HG02840 (cell line): ENCODE measurements at regions not wholly inside any gene's neighbourhood (a gene's known extent, or its start where the extent isn't known, plus 50 kb on each side); places are given as distances from the start of the nearest gene placed in this dataset.

Experiments used
- ATAC-seq: cut with Tn5 transposase; IDR thresholded peaks from one replicate; pipeline ENCODE4 v1.9.1; 2021; ENCODE audit warnings: mild to moderate bottlenecking, moderate library complexity, moderate number of reproducible peaks; ENCODE audit not compliant: unreplicated experiment, low FRiP score

DNA sequence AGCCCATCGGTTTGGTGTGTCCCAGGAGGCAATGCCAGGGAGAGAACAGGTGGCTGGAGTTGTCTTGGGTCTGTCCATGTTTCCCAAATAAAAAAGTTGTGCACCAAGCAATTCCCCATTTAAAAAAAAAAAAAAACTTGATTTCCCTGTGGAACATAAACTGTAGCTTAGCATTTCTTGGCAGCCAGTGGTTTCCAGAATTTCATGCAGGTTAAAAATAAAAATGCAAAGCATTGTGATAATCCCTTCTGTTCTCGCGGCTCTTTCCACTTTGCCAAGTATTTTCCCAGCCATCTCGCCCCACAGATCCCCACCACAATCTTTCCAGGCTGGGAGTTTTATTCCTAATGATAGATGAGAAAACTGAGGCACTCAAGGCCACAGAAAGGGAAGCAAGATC is 51.4 kb upstream of the MSX1 start:
- no peak for ATAC-seq

DNA sequence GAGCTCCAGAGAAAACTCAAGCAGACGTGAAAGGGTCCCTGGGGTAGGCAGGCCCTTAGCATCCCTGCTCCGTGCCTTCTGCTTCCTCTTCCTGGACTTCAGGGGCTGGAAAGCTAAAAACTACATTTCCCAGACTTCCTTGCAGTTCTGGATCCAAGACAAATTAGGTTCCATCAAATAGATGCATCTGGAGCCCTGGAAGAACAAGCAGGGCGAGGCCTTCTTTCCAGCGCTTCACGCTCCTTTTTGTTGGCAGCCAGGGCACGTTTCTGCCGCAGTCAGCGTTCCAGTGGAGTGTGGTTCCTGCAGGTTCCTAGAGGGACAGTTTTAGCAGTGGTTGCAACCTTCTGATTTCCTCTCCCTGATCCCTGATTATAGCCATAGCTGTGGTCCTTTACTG is 53.6 kb upstream of the MSX1 start:
- no peak for ATAC-seq

DNA sequence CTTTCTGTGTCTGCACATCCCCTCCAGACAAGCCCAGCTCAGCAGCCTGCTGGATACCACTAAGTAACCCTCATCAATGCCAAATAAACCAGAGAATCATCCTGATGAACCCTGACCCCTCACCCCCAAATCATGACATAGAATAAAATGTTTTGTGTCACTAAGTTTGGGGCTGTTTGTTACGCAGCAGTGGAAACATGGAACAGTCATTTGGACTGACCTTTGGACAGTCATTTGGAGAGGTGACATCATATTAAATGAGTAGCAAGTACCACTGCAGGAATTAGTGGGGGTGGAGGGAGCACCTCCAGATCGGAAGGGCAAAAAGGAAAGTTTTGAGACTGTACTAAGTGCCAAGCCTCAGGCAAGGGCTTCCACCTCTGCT is 55.6 kb upstream of the MSX1 start:
- ATAC-seq, result no peak

DNA sequence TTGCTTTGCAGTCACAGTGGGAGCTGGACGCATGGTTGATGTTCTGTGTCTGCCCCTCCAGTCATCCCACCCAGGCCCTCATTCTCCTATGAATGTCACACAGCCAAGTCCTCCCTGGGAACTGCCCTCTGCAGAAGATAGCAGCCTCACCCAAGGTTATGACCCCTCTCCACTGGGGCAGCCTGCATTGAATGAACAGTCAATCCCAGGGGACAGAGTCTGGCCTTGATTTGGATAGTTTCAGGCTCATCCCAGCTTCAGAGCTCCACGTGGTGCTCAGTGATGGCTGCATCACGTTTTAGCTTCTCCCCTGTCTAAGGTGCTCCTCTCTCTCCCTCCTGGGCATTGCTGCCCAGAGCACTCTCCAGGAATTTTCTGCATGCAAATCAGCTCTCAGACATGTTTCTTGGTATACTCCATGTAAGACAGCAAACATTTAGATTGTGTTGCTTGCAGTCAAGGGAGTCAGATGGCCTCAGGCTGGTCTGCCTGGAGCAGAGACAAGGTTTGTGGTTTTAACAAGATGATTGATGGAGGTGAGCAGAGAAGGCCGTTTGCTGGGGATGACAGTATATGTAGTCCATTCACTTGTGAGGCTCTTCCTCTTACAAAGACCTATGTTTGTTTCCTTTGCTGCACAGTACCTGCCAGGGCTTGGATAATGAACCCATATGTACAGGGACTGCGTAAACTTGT is 56.1 kb upstream of the MSX1 start:
- ATAC-seq, result no peak

DNA sequence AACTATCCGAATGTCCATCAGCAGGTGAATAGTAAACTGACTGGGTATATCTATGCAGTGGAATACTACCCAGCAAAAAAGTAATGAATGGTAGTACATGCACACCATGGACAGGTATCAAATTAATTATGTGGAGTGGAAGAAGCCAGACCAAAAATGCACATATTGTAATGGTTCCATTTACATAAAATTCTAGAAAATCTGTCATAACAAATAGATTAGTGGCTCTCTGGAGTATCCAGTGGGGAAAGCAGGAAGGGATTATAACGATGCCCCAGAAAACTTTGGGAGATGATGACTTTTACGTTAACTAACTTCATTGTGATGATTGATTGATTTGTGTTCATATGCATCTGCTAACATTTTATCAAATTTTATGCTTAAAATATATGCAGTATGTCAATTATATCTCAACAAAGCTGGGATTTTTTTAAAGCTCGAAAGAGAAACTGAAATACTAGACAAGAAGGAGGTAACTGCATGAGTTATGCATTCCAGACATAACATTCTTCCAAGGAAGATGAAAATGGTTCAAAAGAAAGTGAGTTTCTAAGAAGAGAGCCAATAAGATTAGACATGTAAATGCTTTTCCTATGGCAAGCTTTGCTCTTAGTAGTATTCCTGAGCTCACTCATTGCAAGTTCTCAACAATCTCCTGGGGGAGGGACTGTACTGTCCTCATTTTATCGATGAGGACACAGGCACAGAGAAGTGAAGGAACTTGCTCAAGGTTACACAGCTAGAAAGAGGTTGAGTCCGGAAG is 58.6 kb upstream of the MSX1 start:
- ATAC-seq, result no peak

DNA sequence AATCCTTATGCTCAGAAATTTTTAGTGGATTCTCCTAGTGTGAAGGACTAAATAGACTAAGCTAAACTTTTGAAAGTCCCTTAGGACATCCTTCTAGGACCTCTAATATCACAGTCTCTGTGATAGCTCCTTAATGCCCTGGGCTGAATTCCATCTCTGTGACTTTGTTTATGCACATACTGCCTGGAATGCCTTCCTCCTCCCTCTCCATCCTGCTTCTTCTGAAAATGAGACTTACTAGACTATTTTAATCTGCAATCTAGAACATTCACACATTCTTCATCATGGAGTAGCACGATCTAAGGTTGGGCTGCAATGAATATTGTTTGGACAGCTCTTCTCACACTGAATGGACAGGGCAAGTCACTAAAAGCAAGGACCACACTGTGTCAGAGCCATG is 65.0 kb upstream of the MSX1 start:
- no peak for ATAC-seq

DNA sequence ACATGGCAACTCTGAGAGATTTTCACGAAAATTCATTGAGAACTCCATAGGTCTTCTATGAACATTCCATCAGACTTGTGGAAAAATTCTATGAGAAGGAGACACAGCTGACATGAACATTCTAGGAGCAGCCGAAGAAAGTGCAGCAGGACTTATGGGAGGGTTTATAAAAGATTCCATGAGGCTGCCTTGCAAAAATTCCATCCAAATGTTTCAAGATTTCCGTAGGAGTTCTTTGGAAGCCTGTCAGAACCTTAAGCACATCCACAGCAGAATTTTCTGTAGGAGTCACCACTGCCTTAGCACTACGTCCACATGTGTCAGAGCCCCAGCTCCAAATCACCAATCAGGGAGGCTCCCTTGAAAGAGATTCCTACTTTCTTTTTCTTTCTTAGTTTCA is 67.0 kb upstream of the MSX1 start:
- ATAC-seq, result no peak

DNA sequence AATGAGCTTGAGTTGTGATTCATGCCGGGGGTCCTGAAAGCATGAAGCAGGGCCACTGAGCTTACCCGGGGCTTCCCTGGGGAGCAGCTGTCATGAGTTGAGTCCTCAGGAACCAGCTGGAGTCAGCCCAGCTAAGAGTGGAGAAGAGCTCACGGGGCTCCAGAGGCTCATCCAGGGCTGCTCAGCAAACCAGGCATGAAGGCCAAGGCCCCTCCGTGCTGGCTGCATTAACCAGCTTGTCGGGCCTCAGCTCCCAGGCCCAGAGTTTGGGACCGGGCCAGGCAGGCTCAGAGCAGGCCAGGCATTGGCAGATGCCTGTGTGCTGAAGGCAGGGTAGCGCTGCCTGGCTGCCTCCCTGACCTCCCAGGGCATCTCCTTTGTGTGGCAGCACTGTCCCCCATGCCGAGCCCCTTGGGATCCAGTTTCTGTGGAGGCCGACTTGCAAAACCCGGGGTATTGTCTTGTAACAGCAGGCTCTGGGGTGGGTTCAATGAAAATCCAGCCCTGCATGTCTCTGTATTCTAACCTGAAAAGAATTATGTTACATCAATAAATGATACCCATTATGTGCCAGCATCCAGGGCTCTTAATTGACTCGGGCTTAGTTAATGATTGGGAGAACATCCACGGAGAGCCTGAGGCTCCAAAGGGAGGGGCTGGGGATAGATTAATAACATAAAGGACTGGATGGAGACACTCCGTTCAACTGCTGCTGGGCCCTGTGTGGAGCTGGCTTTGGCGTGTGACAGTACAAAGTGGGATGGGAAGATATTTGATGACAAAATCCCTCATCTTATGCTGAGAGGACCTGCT is 68.0 kb upstream of the MSX1 start:
- no peak for ATAC-seq

DNA sequence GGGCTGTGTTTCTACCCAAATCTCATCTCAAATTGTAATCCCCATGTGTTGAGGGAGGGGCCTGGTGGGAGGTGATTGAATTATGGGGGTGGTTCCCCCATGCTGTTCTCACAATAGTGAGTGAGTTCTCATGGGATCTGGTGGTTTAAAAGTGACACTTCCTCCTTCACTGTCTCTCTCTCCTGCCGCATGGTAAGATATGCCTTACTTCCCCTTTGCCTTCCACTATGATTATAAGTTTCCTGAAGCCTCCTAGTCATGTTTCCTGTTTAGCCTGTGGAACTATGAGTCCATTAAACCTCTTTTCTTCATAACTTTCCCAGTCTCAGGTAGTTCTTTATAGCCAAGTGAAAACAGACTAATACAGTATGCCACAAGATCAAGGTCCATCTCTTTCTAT is 70.0 kb upstream of the MSX1 start:
- ATAC-seq, result no peak

DNA sequence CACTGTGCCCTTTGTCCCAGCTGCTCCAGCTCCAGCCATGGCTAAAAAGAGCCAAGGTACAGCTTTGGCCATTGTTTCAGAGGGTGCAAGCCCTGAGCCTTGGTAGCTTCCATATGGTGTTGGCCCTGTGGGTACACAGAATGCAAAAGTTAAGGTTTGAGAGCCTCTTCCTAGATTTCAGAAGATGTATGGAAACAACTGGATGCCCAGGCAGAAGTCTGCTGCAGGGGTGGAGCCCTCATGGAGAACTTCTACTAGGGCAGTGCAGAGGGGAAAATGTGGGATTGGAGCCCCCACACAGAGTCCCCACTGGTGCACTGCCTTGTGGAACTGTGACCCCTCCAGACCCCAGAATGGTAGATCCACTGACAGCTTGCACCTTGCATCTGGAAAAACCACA is 70.9 kb upstream of the MSX1 start:
- ATAC-seq, result no peak

DNA sequence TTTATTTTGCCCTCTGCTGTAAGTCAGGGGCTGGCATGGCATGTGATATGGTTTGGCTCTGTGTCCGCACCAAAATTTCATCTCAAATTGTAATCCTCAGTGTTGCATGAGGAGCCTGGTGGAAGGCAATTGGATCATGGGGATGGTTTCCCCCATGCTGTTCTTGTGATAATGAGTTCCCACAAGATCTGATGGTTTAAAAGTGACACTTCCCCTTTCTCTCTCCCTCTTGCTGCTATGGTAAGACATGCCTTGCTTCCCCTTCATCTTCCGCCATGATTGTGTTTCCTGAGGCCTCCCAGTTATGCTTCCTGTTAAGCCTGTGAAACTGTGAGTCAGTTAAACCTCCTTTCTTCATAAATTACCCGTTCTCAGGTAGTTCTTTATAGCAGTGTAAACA is 72.0 kb upstream of the MSX1 start:
- no peak for ATAC-seq

DNA sequence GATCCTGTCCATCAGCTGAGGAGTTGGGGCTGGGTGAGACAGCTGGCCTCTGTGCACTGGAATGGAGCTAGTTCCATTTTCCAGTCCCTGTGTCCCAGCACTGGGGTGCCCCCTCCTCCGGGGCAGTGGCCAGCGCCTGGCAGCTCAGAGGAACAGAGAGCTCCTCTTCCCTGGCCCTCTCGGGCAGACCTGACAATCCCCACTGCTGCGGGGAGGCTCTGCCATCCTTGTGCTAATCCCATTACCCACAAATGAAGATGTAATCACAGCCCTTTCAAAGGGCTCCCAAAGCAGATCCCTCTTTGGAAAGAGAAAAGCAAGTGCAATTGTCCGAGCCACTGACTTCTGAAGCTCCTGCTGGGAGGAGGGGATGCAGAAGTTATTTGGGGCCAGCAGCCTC is 75.1 kb upstream of the MSX1 start:
- no peak for ATAC-seq

DNA sequence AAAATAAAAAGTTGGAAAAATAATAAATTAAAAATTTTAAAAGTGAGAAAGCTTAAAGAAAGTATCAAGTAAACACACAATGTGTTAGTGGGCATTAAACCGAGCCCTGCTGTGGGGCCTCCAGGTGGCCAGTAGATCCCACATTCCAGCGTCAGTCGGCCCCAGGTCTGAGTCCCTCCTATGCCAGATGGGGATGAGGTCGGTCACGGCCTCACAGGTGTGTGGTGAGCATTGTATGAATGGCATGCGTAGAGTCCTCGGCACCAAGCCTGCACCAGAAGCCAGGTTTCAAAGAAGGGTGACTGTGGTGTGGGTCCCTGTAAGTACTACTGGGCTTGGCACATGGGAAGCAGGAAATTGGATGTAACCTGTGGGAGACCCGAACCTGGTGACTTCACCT is 75.6 kb upstream of the MSX1 start:
- no peak for ATAC-seq

DNA sequence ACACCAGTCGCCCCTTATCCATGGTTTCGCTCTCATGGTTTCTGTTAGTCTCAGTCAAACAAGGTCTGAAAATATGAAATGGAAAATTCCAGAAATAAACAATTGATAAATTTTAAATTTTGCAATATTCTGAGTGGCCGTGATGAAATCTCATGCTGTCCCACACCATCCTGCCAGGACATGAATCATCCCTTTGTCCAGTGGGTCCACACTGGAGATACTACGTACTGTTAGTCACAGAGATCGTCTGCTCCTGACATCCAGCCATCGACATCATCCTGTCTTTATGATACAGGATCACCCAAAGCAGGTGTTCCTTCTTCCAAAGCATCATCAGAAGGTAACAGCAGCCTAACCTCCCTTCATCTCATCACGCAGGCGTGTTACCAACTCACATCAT is 76.5 kb upstream of the MSX1 start:
- ATAC-seq, result no peak

DNA sequence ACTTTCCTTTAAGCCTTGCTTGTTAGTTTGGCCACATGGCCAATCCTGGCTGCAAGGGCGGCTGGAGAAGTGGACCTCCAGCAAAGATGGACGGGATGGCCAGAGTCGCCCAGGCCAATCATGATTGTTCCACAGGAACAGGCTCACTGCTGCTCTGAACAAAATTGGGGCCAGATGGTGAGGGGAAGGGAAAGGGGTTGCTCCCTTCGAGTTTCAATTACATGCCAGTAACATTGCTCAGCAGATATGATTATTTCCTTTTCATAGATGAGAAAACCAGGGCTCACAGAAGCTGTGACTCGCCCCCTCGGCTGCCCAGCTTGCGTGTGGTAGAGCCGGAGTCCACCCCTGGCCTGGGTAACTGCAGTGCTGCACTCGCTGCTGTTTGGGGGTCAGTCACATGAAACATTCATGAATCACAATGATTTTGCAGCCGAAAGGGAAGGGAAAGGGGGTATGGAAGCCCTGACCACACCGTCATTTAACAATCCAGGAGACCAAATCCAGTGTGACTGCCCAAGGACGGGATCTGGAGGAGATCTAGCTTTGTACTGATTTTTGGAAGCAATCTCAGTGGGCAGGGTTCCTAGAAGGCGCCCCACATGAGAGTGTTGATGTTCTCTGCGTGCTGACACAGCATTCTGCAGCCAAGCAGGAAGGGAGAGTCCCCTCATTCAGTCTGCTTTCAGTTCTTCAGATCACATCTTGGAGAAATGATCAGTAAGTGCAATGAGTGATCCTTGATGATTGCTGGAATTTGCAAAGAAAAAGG is 77.3 kb upstream of the MSX1 start:
- ATAC-seq, result no peak

DNA sequence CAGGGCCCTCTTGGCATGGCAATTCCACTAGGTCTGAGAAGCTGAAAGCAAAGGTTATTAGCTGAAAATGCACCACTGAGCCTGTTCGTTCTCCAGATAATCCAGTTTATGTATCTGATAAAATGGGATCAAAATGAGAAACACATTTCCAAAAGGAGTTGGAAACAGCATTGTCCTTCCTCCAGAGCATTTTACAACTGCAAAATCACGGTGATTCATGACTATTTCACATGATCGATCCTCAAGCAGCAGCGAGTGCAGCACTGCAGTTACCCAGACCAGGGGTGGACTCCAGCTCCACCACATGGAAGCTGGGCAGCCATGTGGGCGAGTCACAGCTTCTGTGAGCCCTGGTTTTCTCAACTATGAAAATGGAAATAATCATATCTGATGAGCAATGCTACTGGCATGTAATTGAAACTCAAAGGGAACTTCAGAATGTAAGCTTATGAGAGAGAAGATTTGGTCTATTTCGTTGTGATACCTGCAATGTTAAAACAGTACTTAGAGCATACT is 78.7 kb upstream of the MSX1 start:
- no peak for ATAC-seq

DNA sequence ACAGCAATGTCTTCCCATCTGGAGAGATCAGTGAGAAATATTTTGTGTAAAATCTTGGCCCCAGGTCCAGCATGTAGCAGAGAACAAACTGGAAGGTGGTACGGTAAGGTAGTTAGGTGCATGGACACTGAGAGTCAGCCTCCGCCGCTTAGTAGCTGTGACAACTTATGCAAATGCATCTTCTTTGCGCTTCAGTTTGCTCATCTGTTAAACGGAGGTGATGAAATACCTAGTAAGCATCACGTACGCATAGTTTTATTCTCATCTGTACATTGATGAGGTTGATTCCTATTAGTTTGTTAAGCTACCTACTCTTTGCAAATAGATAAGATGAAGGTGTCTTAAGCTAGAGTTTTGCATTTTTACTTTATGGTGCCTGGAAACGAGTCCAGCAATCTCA is 80.0 kb upstream of the MSX1 start:
- ATAC-seq, result no peak

DNA sequence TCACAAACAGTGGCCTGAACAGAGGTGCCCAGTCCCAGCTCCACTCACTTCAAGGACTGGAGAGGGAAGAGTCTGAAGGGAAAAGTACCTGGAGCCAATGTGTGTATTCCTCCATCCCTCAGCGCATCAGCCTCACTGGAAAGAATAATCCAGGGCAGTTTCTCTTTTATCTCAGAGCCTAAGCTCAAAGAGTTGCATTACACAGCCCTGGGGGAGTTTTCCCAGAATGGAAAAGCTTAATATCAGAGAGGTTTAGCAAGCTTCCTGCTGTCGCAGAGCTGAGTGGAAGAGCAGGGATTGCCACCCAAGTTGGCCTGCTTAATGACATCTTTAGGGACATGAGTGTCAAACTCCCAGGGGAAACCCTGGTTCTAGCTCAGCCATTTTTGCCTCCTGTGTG is 80.4 kb upstream of the MSX1 start:
- ATAC-seq, result no peak

DNA sequence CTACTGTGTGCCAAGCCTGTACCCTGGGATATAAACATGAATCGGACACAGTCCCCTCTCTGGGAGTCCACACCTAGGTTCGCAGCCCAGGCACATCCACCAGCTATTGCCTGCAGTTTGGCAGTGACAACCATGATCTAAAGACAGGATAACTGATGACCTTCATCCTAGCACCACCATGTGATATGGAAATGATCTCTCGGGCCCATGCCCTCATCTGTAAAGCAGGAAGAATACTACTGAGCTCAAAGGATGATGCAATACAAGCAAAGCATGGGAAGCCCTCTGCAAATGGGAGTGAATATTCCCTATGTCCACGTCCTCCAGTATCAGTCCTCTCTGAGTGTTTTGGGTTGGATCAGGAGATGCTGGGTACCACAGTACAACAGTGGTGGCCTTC is 80.9 kb upstream of the MSX1 start:
- ATAC-seq, result no peak

DNA sequence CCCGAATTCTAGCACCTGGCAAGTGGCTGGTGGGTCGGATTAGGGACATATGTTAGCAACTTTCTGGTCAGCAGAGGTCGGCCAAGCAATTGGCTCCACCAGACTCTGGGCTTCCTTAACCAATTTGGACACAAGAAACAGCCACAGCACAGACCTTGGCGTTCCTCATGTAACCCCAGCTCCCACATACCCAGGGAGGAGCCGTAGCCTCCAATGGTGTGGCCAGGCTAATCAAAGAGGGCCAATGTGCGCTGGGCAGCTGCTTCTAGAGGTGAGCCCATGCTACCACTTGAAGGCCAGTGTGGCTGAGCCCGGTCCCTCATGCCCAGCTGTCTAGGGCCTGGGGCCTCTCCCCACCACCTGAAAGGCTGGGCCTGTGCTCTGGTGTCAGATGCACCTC is 82.5 kb upstream of the MSX1 start:
- no peak for ATAC-seq

DNA sequence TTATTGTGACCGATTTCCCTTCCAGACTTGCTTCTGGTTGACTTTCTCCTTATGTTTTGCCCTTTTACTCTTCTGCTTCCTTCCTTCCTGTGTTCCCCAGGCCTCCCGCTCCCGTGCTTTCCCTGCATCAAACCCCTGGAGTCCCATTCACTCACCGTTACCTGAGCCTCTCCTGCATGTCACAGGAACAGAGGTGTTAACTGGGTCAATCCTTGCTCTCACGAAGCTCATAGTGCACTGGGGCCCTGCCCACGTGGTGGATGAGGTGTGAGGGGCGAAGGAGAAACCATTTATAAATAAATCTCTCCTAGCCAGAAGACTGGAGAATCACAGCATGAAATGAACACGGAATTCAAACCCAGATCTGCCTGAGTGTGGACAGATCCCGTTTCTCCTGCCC is 83.1 kb upstream of the MSX1 start:
- no peak for ATAC-seq
